GM18909 (cell line): ENCODE measurements at regions not wholly inside any gene's neighbourhood (a gene's known extent, or its start where the extent isn't known, plus 50 kb on each side); places are given as distances from the start of the nearest gene placed in this dataset.

Experiments
- ATAC-seq: cut with Tn5 transposase; IDR thresholded peaks from one replicate; pipeline ENCODE4 v1.9.1; 2021; ENCODE audit warnings: mild to moderate bottlenecking; ENCODE audit not compliant: unreplicated experiment, poor library complexity

GRCh38 chr12:125402874-125403789 lies 337.9 kb downstream of the AACS start:
- no peak for ATAC-seq

- no peak for ATAC-seq
These were observed 338.6 kb downstream of the AACS start for GRCh38 chr12:125403843-125404242.

- ATAC-seq = peak; percentile 86
These were observed 340.9 kb downstream of the AACS start for GRCh38 chr12:125406131-125406530.

GRCh38 chr12:125408718-125409117 lies 343.5 kb downstream of the AACS start:
- no peak for ATAC-seq

GRCh38 chr12:125412506-125412905 lies 347.3 kb downstream of the AACS start:
- no peak for ATAC-seq

- ATAC-seq = no peak
These were observed 352.2 kb downstream of the AACS start for GRCh38 chr12:125417446-125417845.

GRCh38 chr12:125418902-125419564 lies 353.8 kb downstream of the AACS start:
- no peak for ATAC-seq

- ATAC-seq = no peak
These were observed 359.7 kb downstream of the AACS start for GRCh38 chr12:125424909-125425308.

- ATAC-seq = no peak
These were observed 366.3 kb downstream of the AACS start for GRCh38 chr12:125431516-125431915.

- no peak for ATAC-seq
These were observed 368.9 kb downstream of the AACS start for GRCh38 chr12:125434131-125434530.

- ATAC-seq = peak; percentile 82
These were observed 369.8 kb downstream of the AACS start for GRCh38 chr12:125434936-125435443.

GRCh38 chr12:125435871-125436270 lies 370.6 kb downstream of the AACS start:
- no peak for ATAC-seq

- ATAC-seq = no peak
These were observed 371.5 kb downstream of the AACS start for GRCh38 chr12:125436686-125437085.

- ATAC-seq = no peak
These were observed 375.2 kb downstream of the AACS start for GRCh38 chr12:125440399-125440798.

GRCh38 chr12:125443341-125443740 lies 378.1 kb downstream of the AACS start:
- ATAC-seq = no peak

- no peak for ATAC-seq
These were observed 386.2 kb downstream of the AACS start for GRCh38 chr12:125451408-125451807.

- no peak for ATAC-seq
These were observed 388.5 kb downstream of the AACS start for GRCh38 chr12:125453751-125454150.

- ATAC-seq = no peak
These were observed 389.1 kb downstream of the AACS start for GRCh38 chr12:125454291-125454690.

- no peak for ATAC-seq
These were observed 389.7 kb downstream of the AACS start for GRCh38 chr12:125454786-125455480.

- no peak for ATAC-seq
These were observed 390.3 kb downstream of the AACS start for GRCh38 chr12:125455556-125455955.
